ENCODE measurements at regions not wholly inside any gene's neighbourhood (a gene's known extent, or its start where the extent isn't known, plus 50 kb on each side); places are given as distances from the start of the nearest gene placed in this dataset.

- no peak for TF ChIP-seq CTCF (IDR thresholded peaks at IDR 0.05; ENCODE audit: borderline replicate concordance, insufficient read depth, low read depth, low read length)
- no peak overlapping the region for H3K4me3 ChIP-seq (ENCODE audit: low read depth, low read length)
Observed at GRCh38 chr11:28505232-28505631, 397.0 kb downstream of the METTL15 start.

GRCh38 chr11:28504555-28505110 is 396.4 kb downstream of the METTL15 start:
- no peak for TF ChIP-seq CTCF (IDR thresholded peaks at IDR 0.05; ENCODE audit: borderline replicate concordance, insufficient read depth, low read depth, low read length)
- H3K4me3 ChIP-seq (ENCODE audit: low read depth, low read length), result no peak overlapping the region

- no peak for TF ChIP-seq CTCF (IDR thresholded peaks at IDR 0.05; ENCODE audit: borderline replicate concordance, insufficient read depth, low read depth, low read length)
- no peak overlapping the region for H3K4me3 ChIP-seq (ENCODE audit: low read depth, low read length)
Observed at GRCh38 chr11:28495333-28495732, 387.1 kb downstream of the METTL15 start.

- TF ChIP-seq CTCF (IDR thresholded peaks at IDR 0.05; ENCODE audit: borderline replicate concordance, insufficient read depth, low read depth, low read length), result no peak
- H3K4me3 ChIP-seq (ENCODE audit: low read depth, low read length), result no peak overlapping the region
Observed at GRCh38 chr11:28491431-28491830, 383.2 kb downstream of the METTL15 start.

- TF ChIP-seq CTCF (IDR thresholded peaks at IDR 0.05; ENCODE audit: borderline replicate concordance, insufficient read depth, low read depth, low read length), result no peak
- no peak overlapping the region for H3K4me3 ChIP-seq (ENCODE audit: low read depth, low read length)
Observed at GRCh38 chr11:28490773-28491382, 382.7 kb downstream of the METTL15 start.

- H3K4me3 ChIP-seq (ENCODE audit: low read depth, low read length), result no peak overlapping the region
- TF ChIP-seq CTCF (IDR thresholded peaks at IDR 0.05; ENCODE audit: borderline replicate concordance, insufficient read depth, low read depth, low read length), result no peak
Observed at GRCh38 chr11:28488336-28488735, 380.1 kb downstream of the METTL15 start.
